K562 (cell line): ENCODE measurements at regions not wholly inside any gene's neighbourhood (a gene's known extent, or its start where the extent isn't known, plus 50 kb on each side); places are given as distances from the start of the nearest gene placed in this dataset.

Experiments used
- BRCA1 ChIP-seq, 2 experiments: fragments of 450-650 bp in 1 of 2; sonication (generic) in 1 of 2; formaldehyde crosslinking in 1 of 2; IDR thresholded peaks; 2 replicates each; pipeline versions ENCODE4 v1.5.0 to v1.6.1; 2017 to 2020; ENCODE audit warnings: mild to moderate bottlenecking in 1 of 2, missing genetic modification reagents in 1 of 2
- HEY1 ChIP-seq: fragments of 250-450 bp; sonication (Bioruptor Pico); IDR thresholded peaks from 2 replicates; pipeline ENCODE4 v1.5.0; 2020; ENCODE audit warnings: mild to moderate bottlenecking, moderate library complexity, borderline replicate concordance
- NBN ChIP-seq: fragments of 450-650 bp; IDR thresholded peaks from 2 replicates; pipeline ENCODE4 v1.6.1; 2016; ENCODE audit warnings: low read depth, mild to moderate bottlenecking
- STAG1 ChIP-seq: sonication (generic); formaldehyde crosslinking; IDR thresholded peaks from 2 replicates; pipeline ENCODE4 v1.5.0; 2020; ENCODE audit warnings: missing genetic modification reagents, borderline replicate concordance
- ZBTB1 ChIP-seq: sonication (generic); formaldehyde crosslinking; IDR thresholded peaks from 2 replicates; pipeline ENCODE4 v1.8.1; 2023; ENCODE audit warnings: missing genetic modification reagents, low read depth, mild to moderate bottlenecking, borderline replicate concordance
- ZNF830 ChIP-seq: fragments of 250-450 bp; sonication (Bioruptor Pico); IDR thresholded peaks from 2 replicates; pipeline ENCODE4 v1.5.0; 2021; ENCODE audit warnings: mild to moderate bottlenecking
- TF ChIP-seq, protein P1 (sequence below): fragments of 250-450 bp; sonication (Bioruptor Pico); IDR thresholded peaks from 2 replicates; pipeline ENCODE4 v1.5.0; 2020; ENCODE audit warnings: mild to moderate bottlenecking, borderline replicate concordance

DNA sequence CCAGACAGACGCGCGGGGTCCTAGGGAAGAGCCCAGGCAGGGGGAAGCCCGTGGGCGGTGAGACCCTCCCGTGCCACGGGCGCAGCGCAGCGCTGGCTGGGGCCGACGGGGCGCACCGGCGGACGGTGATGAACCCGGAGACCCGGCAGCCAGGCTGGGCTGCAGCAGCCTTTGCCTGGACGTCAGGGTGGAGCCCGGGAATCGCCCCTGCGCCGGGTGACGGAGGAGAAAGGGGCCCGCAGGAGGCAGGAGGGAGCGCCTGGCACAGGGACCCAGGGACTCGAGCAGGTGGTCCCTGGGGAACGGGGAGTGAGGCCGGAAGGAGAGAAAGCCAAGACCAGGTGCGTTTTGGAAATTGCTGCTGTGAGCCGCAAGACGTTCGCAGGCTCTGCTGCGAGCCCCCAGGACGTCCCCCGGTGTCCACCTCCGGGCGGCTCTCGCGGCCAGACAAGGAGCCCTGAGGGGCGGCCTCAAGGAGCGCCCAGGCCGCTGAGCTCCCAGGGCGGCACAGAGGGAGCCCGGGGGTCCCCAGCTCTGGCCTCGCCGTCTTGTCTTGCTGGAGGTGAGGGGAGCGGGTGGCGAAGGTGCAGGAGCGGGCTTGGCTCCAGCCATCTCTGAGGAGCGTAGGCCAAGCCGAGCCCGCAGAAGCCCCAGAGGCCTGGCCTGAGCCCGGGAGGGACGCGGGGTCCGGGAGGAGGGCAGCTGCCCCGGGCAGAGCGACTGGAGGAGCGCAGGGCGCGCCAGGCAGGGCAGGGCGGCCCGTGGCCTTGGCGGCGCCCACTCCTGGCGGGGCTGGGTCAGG, 191.2 kb upstream of the PDE10A start:
- TF ChIP-seq, protein P1, sequence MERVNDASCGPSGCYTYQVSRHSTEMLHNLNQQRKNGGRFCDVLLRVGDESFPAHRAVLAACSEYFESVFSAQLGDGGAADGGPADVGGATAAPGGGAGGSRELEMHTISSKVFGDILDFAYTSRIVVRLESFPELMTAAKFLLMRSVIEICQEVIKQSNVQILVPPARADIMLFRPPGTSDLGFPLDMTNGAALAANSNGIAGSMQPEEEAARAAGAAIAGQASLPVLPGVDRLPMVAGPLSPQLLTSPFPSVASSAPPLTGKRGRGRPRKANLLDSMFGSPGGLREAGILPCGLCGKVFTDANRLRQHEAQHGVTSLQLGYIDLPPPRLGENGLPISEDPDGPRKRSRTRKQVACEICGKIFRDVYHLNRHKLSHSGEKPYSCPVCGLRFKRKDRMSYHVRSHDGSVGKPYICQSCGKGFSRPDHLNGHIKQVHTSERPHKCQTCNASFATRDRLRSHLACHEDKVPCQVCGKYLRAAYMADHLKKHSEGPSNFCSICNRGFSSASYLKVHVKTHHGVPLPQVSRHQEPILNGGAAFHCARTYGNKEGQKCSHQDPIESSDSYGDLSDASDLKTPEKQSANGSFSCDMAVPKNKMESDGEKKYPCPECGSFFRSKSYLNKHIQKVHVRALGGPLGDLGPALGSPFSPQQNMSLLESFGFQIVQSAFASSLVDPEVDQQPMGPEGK = no peak
- no peak for TF ChIP-seq STAG1 (CRISPR knock-in tag)
- TF ChIP-seq ZBTB1 (CRISPR knock-in tag) = no peak
- no peak for TF ChIP-seq BRCA1 (IDR thresholded peaks at IDR 0.05)
- no peak for TF ChIP-seq BRCA1 (CRISPR knock-in tag; IDR thresholded peaks at IDR 0.05)
- TF ChIP-seq ZNF830 (CRISPR knock-in tag) = no peak
- no peak for TF ChIP-seq HEY1
- no peak for TF ChIP-seq NBN
